GM13976 (cell line): ENCODE measurements at regions not wholly inside any gene's neighbourhood (a gene's known extent, or its start where the extent isn't known, plus 50 kb on each side); places are given as distances from the start of the nearest gene placed in this dataset.

Experiments
- DNase-seq: peaks from one replicate; pipeline ENCODE4 v3.0.0; 2012; ENCODE audit warnings: low spot score
- CTCF ChIP-seq: IDR thresholded peaks from 2 replicates; pipeline ENCODE4 v1.5.1; 2012; ENCODE audit warnings: borderline replicate concordance, mild to moderate bottlenecking; ENCODE audit not compliant: insufficient read depth; ENCODE audit errors: extremely low read depth, missing control alignments, control extremely low read depth
- in situ Hi-C: fragments of 300-500 bp; cut with MboI; formaldehyde crosslinking; loops from one replicate; pipeline ENCODE4 v1.12.0; 2022; ENCODE audit warnings: low sequenced_read_pairs, mixed read lengths, inconsistent platforms; ENCODE audit not compliant: unreplicated experiment

GRCh38 chr4:81989202-81989601 lies 384.6 kb downstream of the HNRNPD start:
- in situ Hi-C loops: no loop called here
- TF ChIP-seq CTCF: no peak

GRCh38 chr4:81988178-81988577 lies 385.6 kb downstream of the HNRNPD start:
- in situ Hi-C loops: no loop called here
- DNase-seq: no peak
- no peak for TF ChIP-seq CTCF

More at GRCh38 chr4:81989202-81989601, 384.6 kb downstream of the HNRNPD start:
- DNase-seq: no peak

GRCh38 chr4:81984746-81985145 lies 389.0 kb downstream of the HNRNPD start:
- TF ChIP-seq CTCF: no peak
- DNase-seq: no peak
- in situ Hi-C loops: no loop called here

- in situ Hi-C loops: no loop called here
- no peak for TF ChIP-seq CTCF
- no peak for DNase-seq
Observed at GRCh38 chr4:81982846-81983540, 390.8 kb downstream of the HNRNPD start.

- in situ Hi-C loops: no loop called here
- DNase-seq: no peak
- TF ChIP-seq CTCF: no peak
Observed at GRCh38 chr4:81981218-81981617, 392.6 kb downstream of the HNRNPD start.

GRCh38 chr4:81974523-81974922 lies 399.3 kb downstream of the HNRNPD start:
- in situ Hi-C loops: no loop called here
- TF ChIP-seq CTCF: no peak
- DNase-seq: no peak

- TF ChIP-seq CTCF: no peak
- in situ Hi-C loops: no loop called here
- DNase-seq: no peak
Observed at GRCh38 chr4:81971637-81972381, 402.0 kb downstream of the HNRNPD start.
